Keratinocyte (primary cell): ENCODE measurements at regions not wholly inside any gene's neighbourhood (a gene's known extent, or its start where the extent isn't known, plus 50 kb on each side); places are given as distances from the start of the nearest gene placed in this dataset.

Experiments used
- DNase-seq: peaks from one replicate; pipeline ENCODE4 v3.0.0-alpha.2; 2011; ENCODE audit warnings: low read depth, missing footprints, low spot score
- FAIRE-seq: peaks from 2 replicates; lab custom pipeline; 2011; peaks lifted over from hg19 to GRCh38; lab: Jason Lieb, UNC
- H2AFZ ChIP-seq: 2 replicates; pipeline ENCODE4 v1.6.0; 2012; ENCODE audit warnings: low read length, control low read depth, inconsistent platforms; ENCODE audit not compliant: control insufficient read depth
- H3K27ac ChIP-seq: 2 replicates; pipeline ENCODE4 v1.5.1; 2011; ENCODE audit warnings: low read length; ENCODE audit not compliant: control insufficient read depth, insufficient read depth
- H3K27me3 ChIP-seq: 3 replicates; pipeline ENCODE4 v1.6.0; 2011; ENCODE audit warnings: low read length; ENCODE audit not compliant: control insufficient read depth, insufficient read depth; ENCODE audit errors: extremely low read depth
- H3K36me3 ChIP-seq, 2 experiments: 2 replicates in 1 of 2; 3 replicates in 1 of 2; pipeline ENCODE4 v1.5.1; 2011; ENCODE audit warnings: low read length in 2 of 2, mild to moderate bottlenecking in 1 of 2; ENCODE audit not compliant: control insufficient read depth in 2 of 2, insufficient read depth in 2 of 2; ENCODE audit errors: extremely low read depth in 1 of 2
- H3K4me1 ChIP-seq: 3 replicates; pipeline ENCODE4 v1.5.1; 2011; ENCODE audit warnings: low read length; ENCODE audit not compliant: control insufficient read depth, insufficient read depth; ENCODE audit errors: extremely low read depth
- H3K4me2 ChIP-seq: 3 replicates; pipeline ENCODE4 v1.6.0; 2011; ENCODE audit warnings: low read depth, low read length; ENCODE audit not compliant: control insufficient read depth, insufficient read depth; ENCODE audit errors: extremely low read depth
- H3K4me3 ChIP-seq, 3 experiments: fragments of 200-600 bp in 1 of 3; sonication (generic) in 1 of 3; 2 replicates in 2 of 3; 3 replicates in 1 of 3; pipeline ENCODE4 v1.5.1; 2011 to 2016; ENCODE audit warnings: low read length in 3 of 3, mild to moderate bottlenecking in 3 of 3, control low read depth in 2 of 3, inconsistent platforms in 1 of 3, low read depth in 1 of 3, mixed read lengths in 1 of 3, mixed run types in 1 of 3, moderate library complexity in 1 of 3; ENCODE audit not compliant: control insufficient read depth in 2 of 3, insufficient read depth in 2 of 3; ENCODE audit errors: extremely low read depth in 1 of 3
- H3K79me2 ChIP-seq: 2 replicates; pipeline ENCODE4 v1.6.0; 2012; ENCODE audit warnings: low read length; ENCODE audit not compliant: control insufficient read depth, insufficient read depth
- H3K9ac ChIP-seq: 3 replicates; pipeline ENCODE4 v1.6.0; 2011; ENCODE audit warnings: low read length; ENCODE audit not compliant: control insufficient read depth, insufficient read depth; ENCODE audit errors: extremely low read depth
- H3K9me1 ChIP-seq: 3 replicates; pipeline ENCODE4 v1.6.0; 2011; ENCODE audit warnings: low read length; ENCODE audit not compliant: control insufficient read depth, insufficient read depth; ENCODE audit errors: extremely low read depth
- H3K9me3 ChIP-seq: 2 replicates; pipeline ENCODE4 v1.5.1; 2012; ENCODE audit warnings: low read depth, low read length; ENCODE audit not compliant: control insufficient read depth
- H4K20me1 ChIP-seq: 3 replicates; pipeline ENCODE4 v1.6.0; 2011; ENCODE audit warnings: low read length; ENCODE audit not compliant: control insufficient read depth, insufficient read depth; ENCODE audit errors: extremely low read depth
- CTCF ChIP-seq, 3 experiments: IDR thresholded peaks in 1 of 3; conservative IDR thresholded peaks in 1 of 3; optimal IDR thresholded peaks in 1 of 3; 2 replicates in 2 of 3; 3 replicates in 1 of 3; pipeline versions ENCODE3 to v1.5.1; 2011; ENCODE audit warnings: low read length in 3 of 3, mild to moderate bottlenecking in 3 of 3, moderate library complexity in 2 of 3, control low read depth in 1 of 3, inconsistent platforms in 1 of 3; ENCODE audit not compliant: insufficient read depth in 2 of 3; ENCODE audit errors: extremely low read depth in 1 of 3
- EZH2 ChIP-seq: IDR thresholded peaks from one replicate; pipeline ENCODE4 v1.6.1; 2012; ENCODE audit warnings: inconsistent platforms, mild to moderate bottlenecking, low read length, moderate library complexity
- dilution Hi-C: fragments of 300-500 bp; cut with MboI; formaldehyde crosslinking; loops from one replicate; pipeline ENCODE4 v1.7.0; 2020; ENCODE audit warnings: low sequenced_read_pairs; ENCODE audit not compliant: extremely low pct_ligation_motif_present

- H3K4me3 ChIP-seq = no peak overlapping the region
- no peaks in the 10 kb centered on the region for H3K79me2 ChIP-seq
- no peak for DNase-seq
- H3K36me3 ChIP-seq = no peaks in the 10 kb centered on the region
- no peak overlapping the region for H3K9ac ChIP-seq
- no peak overlapping the region for H2AFZ ChIP-seq
- no peaks in the 10 kb centered on the region for H3K4me1 ChIP-seq
- FAIRE-seq = no peak
- H3K9me3 ChIP-seq = no peaks in the 10 kb centered on the region
- no peaks in the 10 kb centered on the region for H4K20me1 ChIP-seq
- dilution Hi-C loops = no loop called here
- H3K9me1 ChIP-seq = no peaks in the 10 kb centered on the region
- TF ChIP-seq EZH2 = no peak
- no peak for TF ChIP-seq CTCF (optimal IDR thresholded peaks at IDR 0.05 in 1 of 3, IDR thresholded peaks at IDR 0.05 in 1 of 3, conservative IDR thresholded peaks at IDR 0.05 in 1 of 3; ENCODE audit: extremely low read depth in 1 of 3, insufficient read depth in 2 of 3, low read length in 3 of 3)
- H3K27ac ChIP-seq = no peak overlapping the region
- no peak overlapping the region for H3K4me2 ChIP-seq
- H3K27me3 ChIP-seq = no peaks in the 10 kb centered on the region
Measured at GRCh38 chr13:37382146-37382545, 216.4 kb downstream of the POSTN start.

GRCh38 chr13:37381502-37381901 lies 217.1 kb downstream of the POSTN start:
- Histone ChIP-seq H4K20me1 (no peaks in the 10 kb centered on the region), H3K27ac (no peak overlapping the region), H3K4me2 (no peak overlapping the region), H3K9me3 (no peaks in the 10 kb centered on the region), H3K4me1 (no peaks in the 10 kb centered on the region), H3K4me3 (no peak overlapping the region), H3K27me3 (no peaks in the 10 kb centered on the region), H3K9me1 (no peaks in the 10 kb centered on the region), H3K9ac (no peak overlapping the region), H3K36me3 (no peaks in the 10 kb centered on the region), H3K79me2 (no peaks in the 10 kb centered on the region), H2AFZ (no peak overlapping the region)
- no peak for FAIRE-seq
- TF ChIP-seq CTCF (optimal IDR thresholded peaks at IDR 0.05 in 1 of 3, IDR thresholded peaks at IDR 0.05 in 1 of 3, conservative IDR thresholded peaks at IDR 0.05 in 1 of 3; ENCODE audit: extremely low read depth in 1 of 3, insufficient read depth in 2 of 3, low read length in 3 of 3) (no peak), EZH2 (no peak)
- DNase-seq = no peak
- dilution Hi-C loops = no loop called here
